ENCODE measurements at regions not wholly inside any gene's neighbourhood (a gene's known extent, or its start where the extent isn't known, plus 50 kb on each side); places are given as distances from the start of the nearest gene placed in this dataset.

- TF ChIP-seq SIRT6 (IDR thresholded peaks at IDR 0.05; ENCODE audit: low read length): no peak
- TF ChIP-seq POLR2A (IDR thresholded peaks at IDR 0.05; ENCODE audit: control extremely low read depth in 1 of 2, low read depth in 2 of 2, low read length in 2 of 2): no peak
Observed at GRCh38 chr13:22967669-22968068, 213.1 kb upstream of the SGCG start (continued).

GRCh38 chr13:22979952-22980351, 200.8 kb upstream of the SGCG start:
- Histone ChIP-seq H3K79me1 (ENCODE audit: low read depth, low read length) (no peaks in the 10 kb centered on the region), H2AK5ac (ENCODE audit: low read depth, low read length) (no peak overlapping the region), H4K5ac (ENCODE audit: insufficient read length, low read depth, low read length) (no peak overlapping the region), H2BK12ac (ENCODE audit: low read depth, low read length) (no peak overlapping the region), H3K27me3 (replicated peaks in 1 of 4; ENCODE audit: control insufficient read depth in 3 of 4, extremely low read depth in 1 of 4, insufficient read depth in 3 of 4, low read length in 3 of 4) (no peaks in the 10 kb centered on the region), H3K23me2 (ENCODE audit: low read depth, low read length) (no peaks in the 10 kb centered on the region), H3K23ac (ENCODE audit: insufficient read length) (no peak overlapping the region), H3K27ac (ENCODE audit: low read depth, low read length) (no peak overlapping the region), H3K79me2 (ENCODE audit: control insufficient read depth in 1 of 2, insufficient read depth in 2 of 2, low read length in 2 of 2) (no peaks in the 10 kb centered on the region), H2BK120ac (replicated peaks; ENCODE audit: low read depth, low read length) (no peak overlapping the region), H4K91ac (replicated peaks; ENCODE audit: insufficient read length, low read length) (no peak overlapping the region), H3K4me2 (ENCODE audit: insufficient read depth in 1 of 2, low read depth in 2 of 2, low read length in 2 of 2) (no peak overlapping the region), H3K14ac (ENCODE audit: insufficient read length) (no peak overlapping the region), H3K9ac (replicated peaks in 1 of 4; ENCODE audit: extremely low read depth in 1 of 4, low read depth in 3 of 4, low read length in 3 of 4) (no peak overlapping the region), H3K36me3 (ENCODE audit: control insufficient read depth in 2 of 4, insufficient read depth in 4 of 4, low read length in 3 of 4) (no peaks in the 10 kb centered on the region), H2BK15ac (ENCODE audit: low read length) (no peak overlapping the region), H2BK20ac (ENCODE audit: low read length) (no peak overlapping the region), H2AFZ (ENCODE audit: low read length) (no peak overlapping the region), H3K4ac (replicated peaks; ENCODE audit: insufficient read length, low read depth, low read length) (no peak overlapping the region), H2BK5ac (ENCODE audit: low read depth, low read length) (no peak overlapping the region), H3K4me1 (replicated peaks in 1 of 4; ENCODE audit: control insufficient read depth in 3 of 4, insufficient read depth in 4 of 4, low read length in 3 of 4) (no peaks in the 10 kb centered on the region), H3K18ac (ENCODE audit: extremely low read depth, low read length) (no peak overlapping the region), H3K4me3 (ENCODE audit: extremely low read depth in 1 of 4, insufficient read depth in 2 of 4, low read depth in 3 of 4, low read length in 4 of 4) (no peak overlapping the region), H3K9me3 (ENCODE audit: insufficient read depth in 2 of 2, low read depth in 1 of 2, low read length in 1 of 2) (peaks cover 16 to 19% of the 10 kb centered on the region in 2 experiments; a peak in 3 of 4 replicates), H4K8ac (ENCODE audit: extremely low read depth, insufficient read depth, low read length) (no peak overlapping the region), H4K20me1 (replicated peaks in 1 of 2; ENCODE audit: control insufficient read depth in 1 of 2, insufficient read depth in 2 of 2, low read length in 2 of 2) (no peaks in the 10 kb centered on the region), H3K56ac (replicated peaks; ENCODE audit: insufficient read length, low read depth, low read length) (no peak overlapping the region)
- ChIA-PET POLR2A (ENCODE audit: partially characterized antibody) (no interaction called here), CTCF (ENCODE audit: partially characterized antibody) (no interaction called here)
- no peak for DNase-seq (ENCODE audit: low read depth in 1 of 2, low spot score in 2 of 2)
- WGBS, 2 experiments (ENCODE audit: extremely low coverage in 1 of 2, insufficient coverage in 1 of 2, insufficient read length in 1 of 2, insufficient replicate concordance in 2 of 2, low coverage in 1 of 2, low lambda C conversion rate in 2 of 2, missing lambda C conversion rate in 1 of 2): 91% methylated on average over 3 of the region's 3 CpGs; no CpG with 5 or more reads in 1 of the 2 experiments
- no peak for TF ChIP-seq SP2 (IDR thresholded peaks at IDR 0.05; ENCODE audit: low read length)
- no peak for FAIRE-seq
